CD14-positive monocyte (primary cell): ENCODE measurements at regions not wholly inside any gene's neighbourhood (a gene's known extent, or its start where the extent isn't known, plus 50 kb on each side); places are given as distances from the start of the nearest gene placed in this dataset.

ENCODE experiments used
- DNase-seq, 3 donors: peaks; one replicate each; pipeline ENCODE4 v3.0.0-alpha.2; 2011 to 2022
- H2AFZ ChIP-seq: 2 replicates; pipeline ENCODE4 v1.6.0; 2012; ENCODE audit warnings: mild to moderate bottlenecking, low read depth, low read length, inconsistent platforms; ENCODE audit not compliant: insufficient read depth, poor library complexity, severe bottlenecking
- H3K27ac ChIP-seq, 2 donors: 1 replicate in 1 of 2; 2 replicates in 1 of 2; pipeline ENCODE4 v1.5.1; 2012 to 2013; ENCODE audit warnings: low read length in 2 of 2, control low read depth in 1 of 2, inconsistent platforms in 1 of 2, low read depth in 1 of 2, mild to moderate bottlenecking in 1 of 2
- H3K27me3 ChIP-seq, 2 donors: one replicate each; pipeline versions ENCODE4 v1.6.0 to v1.6.1; 2011 to 2013; ENCODE audit warnings: low read length in 2 of 2; ENCODE audit not compliant: control insufficient read depth in 2 of 2, insufficient read depth in 2 of 2
- H3K36me3 ChIP-seq, 2 donors: replicated peaks in 1 of 2; 1 replicate in 1 of 2; 2 replicates in 1 of 2; pipeline versions ENCODE4 v1.5.1 to v1.6.1; 2012 to 2013; ENCODE audit warnings: low read length in 2 of 2, control low read depth in 1 of 2, inconsistent platforms in 1 of 2, mild to moderate bottlenecking in 1 of 2; ENCODE audit not compliant: insufficient read depth in 2 of 2, control insufficient read depth in 1 of 2
- H3K4me1 ChIP-seq, 2 donors: 1 replicate in 1 of 2; 2 replicates in 1 of 2; pipeline versions ENCODE4 v1.5.1 to v1.6.1; 2012 to 2013; ENCODE audit warnings: low read length in 2 of 2, control low read depth in 1 of 2, inconsistent platforms in 1 of 2, mild to moderate bottlenecking in 1 of 2, moderate library complexity in 1 of 2; ENCODE audit not compliant: insufficient read depth in 2 of 2, control insufficient read depth in 1 of 2
- H3K4me2 ChIP-seq: replicated peaks from 2 replicates; pipeline ENCODE3; 2012; ENCODE audit warnings: low read length, moderate library complexity, mild to moderate bottlenecking; ENCODE audit not compliant: poor library complexity, severe bottlenecking; ENCODE audit errors: extremely low read depth
- H3K4me3 ChIP-seq, 3 experiments: fragments of 200-600 bp in 1 of 3; sonication (generic) in 1 of 3; replicated peaks in 1 of 3; 1 replicate in 2 of 3; 2 replicates in 1 of 3; pipeline ENCODE4 v1.5.1; 2011 to 2013; ENCODE audit warnings: low read length in 3 of 3, mild to moderate bottlenecking in 3 of 3, control low read depth in 2 of 3, low read depth in 2 of 3, inconsistent platforms in 1 of 3, moderate library complexity in 1 of 3
- H3K79me2 ChIP-seq: 2 replicates; pipeline ENCODE4 v1.6.0; 2012; ENCODE audit warnings: mild to moderate bottlenecking, control low read depth, inconsistent platforms, low read length, moderate library complexity; ENCODE audit not compliant: insufficient read depth
- H3K9ac ChIP-seq: 2 replicates; pipeline ENCODE4 v1.6.0; 2017; ENCODE audit warnings: low read length, mild to moderate bottlenecking; ENCODE audit not compliant: insufficient read depth, poor library complexity, severe bottlenecking
- H3K9me3 ChIP-seq, 2 donors: replicated peaks in 1 of 2; 1 replicate in 1 of 2; 2 replicates in 1 of 2; pipeline versions ENCODE4 v1.5.1 to v1.6.1; 2012 to 2013; ENCODE audit warnings: low read length in 2 of 2, control low read depth in 1 of 2; ENCODE audit not compliant: control insufficient read depth in 1 of 2, insufficient read depth in 1 of 2
- H4K20me1 ChIP-seq: 2 replicates; pipeline ENCODE4 v1.6.0; 2012; ENCODE audit warnings: mild to moderate bottlenecking, low read length, control low read depth, moderate library complexity; ENCODE audit not compliant: insufficient read depth
- H3K27ac Mint-ChIP-seq, 7 donors: one replicate each; pipeline ENCODE4 v1.8.0; 2020; ENCODE audit warnings: mild to moderate bottlenecking in 7 of 7, mixed read lengths in 7 of 7, moderate library complexity in 6 of 7, inconsistent platforms in 2 of 7
- H3K27me3 Mint-ChIP-seq, 3 donors: one replicate each; pipeline ENCODE4 v1.8.0; 2021 to 2022; ENCODE audit warnings: low read depth in 3 of 3, mild to moderate bottlenecking in 3 of 3, mixed read lengths in 3 of 3, moderate library complexity in 3 of 3, inconsistent platforms in 1 of 3
- H3K36me3 Mint-ChIP-seq, 2 donors: one replicate each; pipeline ENCODE4 v1.8.0; 2020; ENCODE audit warnings: mixed read lengths in 2 of 2, inconsistent platforms in 1 of 2, mild to moderate bottlenecking in 1 of 2
- H3K4me1 Mint-ChIP-seq: one replicate; pipeline ENCODE4 v1.8.0; 2020; ENCODE audit warnings: mild to moderate bottlenecking, mixed read lengths
- H3K4me3 Mint-ChIP-seq, 2 donors: one replicate each; pipeline ENCODE4 v1.8.0; 2020; ENCODE audit warnings: mild to moderate bottlenecking in 2 of 2, mixed read lengths in 2 of 2, moderate library complexity in 1 of 2
- H3K9me3 Mint-ChIP-seq, 7 donors: one replicate each; pipeline ENCODE4 v1.8.0; 2020 to 2022; ENCODE audit warnings: mixed read lengths in 7 of 7, mild to moderate bottlenecking in 6 of 7, moderate library complexity in 6 of 7, inconsistent platforms in 2 of 7
- CTCF ChIP-seq: fragments of 200-600 bp; IDR thresholded peaks from one replicate; pipeline ENCODE4 v1.8.0; 2022; ENCODE audit warnings: antibody characterized with exemption, mild to moderate bottlenecking
- WGBS: methylation state at CpG from one replicate; pipeline ENCODE4 v1.1.5; 2013; ENCODE audit warnings: missing lambda C conversion rate; ENCODE audit not compliant: insufficient coverage; 5-methylcytosine and 5-hydroxymethylcytosine counted together
- intact Hi-C, 2 donors: fragments of 100-400 bp; cut with micrococcal nuclease; formaldehyde crosslinking; loops; one replicate each; pipeline versions ENCODE4 v1.15.0 to v1.15.1; 2023

DNA sequence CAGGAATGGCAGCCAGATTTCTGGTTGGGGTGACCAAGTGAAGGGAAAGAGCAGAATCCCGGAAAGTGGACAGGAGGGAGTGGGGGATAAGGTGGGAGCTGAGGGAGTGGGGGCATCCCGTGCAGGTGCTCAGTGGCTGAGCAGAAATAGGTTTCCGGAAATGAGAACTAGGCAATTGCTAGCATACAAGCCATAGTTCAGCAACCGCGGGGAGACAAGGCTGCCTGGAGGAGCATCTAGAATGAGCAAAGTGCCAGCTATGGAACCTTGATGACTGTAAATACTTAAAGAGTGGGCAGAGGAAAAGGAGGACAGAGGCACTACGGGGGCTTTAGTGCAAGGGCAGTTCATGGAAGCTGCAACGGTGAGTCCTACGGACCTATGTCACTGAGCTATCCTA lies 220.2 kb downstream of the BCL11A start:
- Histone ChIP-seq H3K9me3 (no peaks in the 10 kb centered on the region), H3K27me3 (no peaks in the 10 kb centered on the region), H2AFZ (no peak overlapping the region), H4K20me1 (no peaks in the 10 kb centered on the region), H3K9ac (no peak overlapping the region), H3K4me1 (peaks cover 44 to 45% of the 10 kb centered on the region in 2 donors), H3K27ac (no peak overlapping the region), H3K4me2 (no peak overlapping the region), H3K79me2 (no peaks in the 10 kb centered on the region), H3K36me3 (no peaks in the 10 kb centered on the region), H3K4me3 (no peak overlapping the region)
- DNase-seq, result no peak
- Mint-ChIP-seq H3K27ac (no peak overlapping the region), H3K4me3 (no peak overlapping the region), H3K36me3 (peaks cover 3% of the 10 kb centered on the region in 2 donors), H3K4me1 (peaks cover 51% of the 10 kb centered on the region), H3K9me3 (peaks cover 0 to 8% (median 0%) of the 10 kb centered on the region in 7 donors), H3K27me3 (peaks cover 0 to 2% (median 1%) of the 10 kb centered on the region in 3 donors)
- WGBS, result 70% methylated on average over 2 of the region's 8 CpGs
- TF ChIP-seq CTCF, result no peak
- intact Hi-C loops, result no loop called here

DNA sequence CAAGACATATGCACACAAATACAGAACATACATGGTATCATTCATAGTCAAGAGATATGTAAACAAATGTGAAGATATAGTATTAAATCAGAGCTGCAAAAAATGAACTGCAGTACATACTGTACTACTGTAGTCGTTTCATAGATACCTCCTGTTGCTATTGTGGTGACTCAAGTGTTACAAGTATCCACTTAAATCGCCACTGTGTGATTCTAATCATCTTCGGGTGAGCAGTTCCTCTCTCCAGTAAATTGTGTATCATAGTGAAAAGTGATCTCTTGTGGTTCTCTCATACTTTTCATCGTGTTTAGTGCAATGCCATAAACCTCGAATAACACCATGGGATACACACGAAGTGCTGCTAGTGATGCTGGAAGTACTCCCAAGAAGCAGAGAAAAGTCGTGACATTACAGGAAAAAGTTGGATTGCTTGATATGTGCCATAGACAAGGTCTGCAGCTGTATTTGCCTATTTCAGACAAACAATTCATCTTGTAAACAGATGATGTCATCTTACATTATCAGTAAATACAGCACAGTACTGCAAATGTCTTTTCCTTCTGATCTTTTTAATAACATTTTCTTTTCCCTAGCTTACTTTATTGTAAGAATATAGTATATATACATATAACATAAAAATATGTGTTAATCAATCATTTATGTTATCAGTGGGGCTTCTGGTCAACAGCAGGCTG lies 222.2 kb downstream of the BCL11A start:
- H3K27me3 ChIP-seq, result no peaks in the 10 kb centered on the region
- WGBS, result 79% methylated on average over 3 of the region's 7 CpGs
- Mint-ChIP-seq H3K27me3 (peaks cover 0 to 2% (median 1%) of the 10 kb centered on the region in 3 donors), H3K27ac (no peak overlapping the region), H3K4me3 (no peak overlapping the region), H3K36me3 (peaks cover 4% of the 10 kb centered on the region in 2 donors), H3K4me1 (peaks cover 31% of the 10 kb centered on the region), H3K9me3 (peaks cover 0 to 11% (median 3%) of the 10 kb centered on the region in 7 donors)
- intact Hi-C loops, result no loop called here
- TF ChIP-seq CTCF, result no peak
- H4K20me1 ChIP-seq, result no peaks in the 10 kb centered on the region
- peaks cover 24 to 25% of the 10 kb centered on the region in 2 donors for H3K4me1 ChIP-seq
- no peak overlapping the region for H3K9ac ChIP-seq
- H3K9me3 ChIP-seq, result peaks cover 0 to 3% of the 10 kb centered on the region in 2 donors
- DNase-seq, result no peak
- no peak overlapping the region for H3K4me2 ChIP-seq
- H3K4me3 ChIP-seq, result no peak overlapping the region
- no peak overlapping the region for H3K27ac ChIP-seq
- no peaks in the 10 kb centered on the region for H3K36me3 ChIP-seq
- no peak overlapping the region for H2AFZ ChIP-seq
- H3K79me2 ChIP-seq, result no peaks in the 10 kb centered on the region
